ENCODE measurements at regions not wholly inside any gene's neighbourhood (a gene's known extent, or its start where the extent isn't known, plus 50 kb on each side); places are given as distances from the start of the nearest gene placed in this dataset.

DNA sequence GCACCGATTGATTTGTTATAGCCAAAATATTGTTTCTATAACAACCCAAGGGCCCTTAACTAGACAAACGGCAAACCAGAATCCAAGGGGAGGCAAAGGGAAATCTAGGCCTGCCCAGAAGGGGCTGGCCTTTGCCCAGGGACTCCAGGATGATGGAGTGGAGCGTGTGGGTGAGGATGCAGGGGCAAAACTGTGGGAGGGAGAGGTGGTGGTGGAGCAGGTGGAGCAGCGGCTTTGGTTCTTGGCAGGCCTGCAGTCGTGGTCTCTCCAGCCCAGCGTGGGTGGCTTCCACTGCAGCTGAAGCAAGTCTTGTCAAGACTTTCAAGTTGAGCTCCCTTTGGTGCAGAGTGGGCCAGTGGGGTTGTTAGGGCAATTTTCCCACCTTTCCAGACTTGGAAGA lies 98.6 kb upstream of the TBCA start:
- TF ChIP-seq, protein P1, sequence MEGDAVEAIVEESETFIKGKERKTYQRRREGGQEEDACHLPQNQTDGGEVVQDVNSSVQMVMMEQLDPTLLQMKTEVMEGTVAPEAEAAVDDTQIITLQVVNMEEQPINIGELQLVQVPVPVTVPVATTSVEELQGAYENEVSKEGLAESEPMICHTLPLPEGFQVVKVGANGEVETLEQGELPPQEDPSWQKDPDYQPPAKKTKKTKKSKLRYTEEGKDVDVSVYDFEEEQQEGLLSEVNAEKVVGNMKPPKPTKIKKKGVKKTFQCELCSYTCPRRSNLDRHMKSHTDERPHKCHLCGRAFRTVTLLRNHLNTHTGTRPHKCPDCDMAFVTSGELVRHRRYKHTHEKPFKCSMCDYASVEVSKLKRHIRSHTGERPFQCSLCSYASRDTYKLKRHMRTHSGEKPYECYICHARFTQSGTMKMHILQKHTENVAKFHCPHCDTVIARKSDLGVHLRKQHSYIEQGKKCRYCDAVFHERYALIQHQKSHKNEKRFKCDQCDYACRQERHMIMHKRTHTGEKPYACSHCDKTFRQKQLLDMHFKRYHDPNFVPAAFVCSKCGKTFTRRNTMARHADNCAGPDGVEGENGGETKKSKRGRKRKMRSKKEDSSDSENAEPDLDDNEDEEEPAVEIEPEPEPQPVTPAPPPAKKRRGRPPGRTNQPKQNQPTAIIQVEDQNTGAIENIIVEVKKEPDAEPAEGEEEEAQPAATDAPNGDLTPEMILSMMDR (IDR thresholded peaks at IDR 0.05) = no peak

DNA sequence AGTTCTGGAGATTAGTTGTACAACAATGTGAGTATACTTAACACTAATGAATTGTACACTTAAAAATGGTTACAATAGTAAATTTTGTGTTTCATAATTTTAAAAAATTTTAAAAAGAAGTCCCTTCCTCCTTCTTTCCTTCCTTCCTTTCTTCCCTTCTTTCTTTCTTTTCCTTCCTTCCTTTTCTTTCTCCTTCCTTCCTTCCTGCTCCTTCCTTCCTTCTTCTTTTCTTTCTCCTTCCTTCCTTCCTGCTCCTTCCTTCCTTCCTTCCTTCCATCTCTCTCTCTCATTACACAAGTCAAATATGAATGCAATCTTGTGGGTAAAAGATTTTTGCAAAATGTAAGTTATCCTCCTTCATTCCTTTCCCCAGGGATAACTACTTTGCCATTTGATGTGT lies 97.1 kb upstream of the TBCA start:
- TF ChIP-seq, protein P1 (IDR thresholded peaks at IDR 0.05) = no peak

DNA sequence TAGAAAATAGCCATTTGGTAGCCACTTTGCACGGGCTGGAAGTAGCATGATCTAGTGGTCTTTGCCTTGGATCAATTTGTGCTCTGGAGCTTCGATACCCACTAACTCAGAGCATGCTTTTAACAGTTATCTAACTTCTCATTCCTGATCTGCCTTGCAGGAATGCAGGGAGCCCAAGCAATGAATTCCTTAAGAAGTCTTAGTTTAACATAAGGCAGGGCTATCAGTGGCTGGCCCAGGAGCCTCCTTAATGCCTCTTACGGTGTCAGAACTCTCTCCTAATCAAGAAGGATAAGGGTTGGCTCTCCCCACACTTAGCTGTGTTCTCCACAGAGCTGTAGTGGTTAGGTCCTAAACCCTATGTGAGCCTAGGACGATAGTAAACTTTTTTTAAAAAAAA lies 95.8 kb upstream of the TBCA start:
- TF ChIP-seq, protein P1 (IDR thresholded peaks at IDR 0.05) = no peak

DNA sequence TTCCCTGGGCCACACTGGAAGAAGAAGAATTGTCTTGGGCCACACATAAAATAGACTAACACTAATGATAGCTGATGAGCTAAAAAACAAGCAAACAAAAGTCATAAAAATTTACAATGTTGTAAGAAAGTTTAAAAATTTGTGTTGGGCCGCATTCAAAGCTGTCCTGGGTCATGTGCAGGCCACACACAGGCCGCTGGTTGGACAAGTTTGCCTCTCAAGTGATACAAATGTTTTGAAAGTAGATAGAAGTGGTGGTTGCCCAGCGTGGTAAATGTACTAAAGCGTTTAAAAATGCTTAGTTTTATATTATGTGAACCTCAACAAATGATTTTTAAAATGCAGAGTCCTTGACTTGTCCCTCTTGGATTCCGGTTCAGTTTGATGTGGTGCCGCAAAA lies 94.9 kb upstream of the TBCA start:
- TF ChIP-seq, protein P1 (IDR thresholded peaks at IDR 0.05) = no peak

DNA sequence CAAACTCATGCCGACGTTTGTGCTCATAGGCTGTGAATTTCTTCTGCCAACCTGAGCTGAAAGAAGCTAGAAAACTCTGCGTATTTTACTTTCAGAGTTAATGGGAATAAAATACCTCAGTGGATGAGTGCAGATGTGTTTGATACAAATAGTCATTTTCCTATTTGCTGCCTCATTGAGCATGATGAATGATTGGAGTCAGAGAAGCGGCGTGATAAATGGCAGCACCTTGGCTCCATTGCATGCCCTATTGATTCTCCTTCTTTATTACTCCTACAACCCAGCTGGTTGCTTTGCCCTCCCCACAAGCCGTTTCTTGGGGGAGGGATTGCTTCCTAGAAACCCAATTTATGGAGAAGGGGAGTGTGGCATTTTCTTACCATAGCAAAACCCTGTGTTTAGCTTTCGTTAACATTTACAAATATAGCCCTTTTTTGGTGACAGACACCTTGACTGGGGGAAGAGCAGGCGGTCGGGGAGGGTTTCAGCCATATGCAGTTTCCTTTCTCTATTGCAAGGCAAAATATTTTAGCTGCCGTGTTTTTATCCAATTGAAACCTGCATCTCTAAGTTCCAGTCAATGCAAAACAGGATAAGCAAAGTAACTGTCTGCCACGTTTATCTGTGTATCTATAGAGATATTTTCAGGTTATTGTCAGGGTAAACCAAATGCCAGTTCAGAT lies 93.1 kb upstream of the TBCA start:
- TF ChIP-seq, protein P1 (IDR thresholded peaks at IDR 0.05) = no peak

DNA sequence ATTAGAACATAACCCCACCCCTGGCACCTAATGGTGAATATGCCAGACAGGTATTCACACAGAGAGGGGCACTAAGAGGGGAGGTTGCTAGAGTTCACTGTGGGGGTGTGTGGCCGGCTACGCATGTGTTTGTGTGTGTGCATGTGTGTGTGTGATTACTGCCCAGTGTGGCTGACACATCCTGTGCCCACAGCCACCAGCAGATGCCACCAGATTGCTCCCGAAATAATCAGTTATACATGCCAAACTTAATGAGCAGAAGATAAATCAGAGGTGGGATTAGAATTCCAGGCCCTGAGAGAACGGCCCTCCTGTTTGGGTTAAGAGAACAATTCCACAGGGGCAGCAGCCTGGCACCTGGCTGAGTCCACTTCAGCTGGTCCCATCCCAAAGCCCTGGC lies 91.8 kb upstream of the TBCA start:
- TF ChIP-seq, protein P1 (IDR thresholded peaks at IDR 0.05) = no peak

DNA sequence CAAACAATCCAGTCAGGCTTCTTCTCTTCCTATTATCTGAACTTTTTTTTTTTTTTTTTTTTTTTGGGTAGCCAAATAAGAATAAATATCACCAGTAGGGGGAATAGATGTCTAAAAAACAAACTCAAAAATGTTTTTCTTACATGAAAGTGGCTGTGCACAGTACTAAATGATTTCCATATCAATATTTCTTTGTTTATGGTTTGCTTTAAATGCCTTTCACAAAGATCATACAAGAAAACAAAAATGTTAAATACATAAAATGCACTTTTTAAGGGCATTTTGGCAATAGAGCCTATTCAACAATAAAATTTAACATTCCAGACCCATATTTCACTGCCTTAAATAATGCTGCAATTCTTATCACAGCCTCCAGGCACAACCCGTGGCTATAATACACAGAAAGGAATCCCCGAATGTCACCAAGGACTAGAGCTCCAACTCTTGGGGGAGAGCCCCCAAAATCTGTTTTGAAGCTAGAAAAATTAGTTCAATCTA lies 91.1 kb upstream of the TBCA start:
- TF ChIP-seq, protein P1 (IDR thresholded peaks at IDR 0.05) = no peak

DNA sequence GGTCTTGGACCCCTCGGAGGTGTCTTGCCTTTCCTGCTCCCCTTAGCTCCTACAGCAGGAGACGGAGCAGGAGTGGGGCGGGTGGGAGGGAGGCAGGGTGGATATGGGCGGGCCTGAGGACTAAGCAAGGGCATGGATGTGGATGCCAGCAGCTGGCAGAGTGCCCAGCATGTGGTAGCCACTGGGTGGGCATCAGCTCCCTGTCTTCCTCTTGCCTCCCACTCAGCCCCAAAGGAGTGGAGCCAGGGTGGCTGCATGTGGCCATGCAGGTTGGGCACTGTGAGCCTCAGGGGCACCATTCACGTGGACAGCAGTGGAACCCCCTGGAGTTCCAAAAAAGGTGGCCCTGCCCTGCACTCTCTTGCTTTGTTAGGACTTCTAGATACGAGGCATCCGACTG lies 90.1 kb upstream of the TBCA start:
- TF ChIP-seq, protein P1 (IDR thresholded peaks at IDR 0.05) = no peak

All from LNCAP (cell line).